HL-60 (cell line): ENCODE measurements at regions not wholly inside any gene's neighbourhood (a gene's known extent, or its start where the extent isn't known, plus 50 kb on each side); places are given as distances from the start of the nearest gene placed in this dataset.

Experiments used
- CTCF ChIP-seq: IDR thresholded peaks from one replicate; pipeline ENCODE4 v1.5.1; 2011; ENCODE audit warnings: low read length, control low read depth, inconsistent platforms; ENCODE audit not compliant: insufficient read depth
- GABPA ChIP-seq: IDR thresholded peaks from 2 replicates; pipeline ENCODE4 v1.6.1; 2012; ENCODE audit warnings: low read depth
- REST ChIP-seq: IDR thresholded peaks from 2 replicates; pipeline ENCODE4 v1.6.1; 2012; ENCODE audit warnings: low read depth; ENCODE audit not compliant: insufficient replicate concordance

- no peak for TF ChIP-seq CTCF
- no peak for TF ChIP-seq GABPA
- TF ChIP-seq REST = no peak
These were observed 910.4 kb upstream of the CITED2 start for GRCh38 chr6:140284871-140285270.
